Keratinocyte (primary cell): ENCODE measurements at regions not wholly inside any gene's neighbourhood (a gene's known extent, or its start where the extent isn't known, plus 50 kb on each side); places are given as distances from the start of the nearest gene placed in this dataset.

Experiments used
- CTCF ChIP-seq, 3 experiments: IDR thresholded peaks in 1 of 3; conservative IDR thresholded peaks in 1 of 3; optimal IDR thresholded peaks in 1 of 3; 2 replicates in 2 of 3; 3 replicates in 1 of 3; pipeline versions ENCODE3 to v1.5.1; 2011; ENCODE audit warnings: low read length in 3 of 3, mild to moderate bottlenecking in 3 of 3, moderate library complexity in 2 of 3, control low read depth in 1 of 3, inconsistent platforms in 1 of 3; ENCODE audit not compliant: insufficient read depth in 2 of 3; ENCODE audit errors: extremely low read depth in 1 of 3
- EZH2 ChIP-seq: IDR thresholded peaks from one replicate; pipeline ENCODE4 v1.6.1; 2012; ENCODE audit warnings: inconsistent platforms, mild to moderate bottlenecking, low read length, moderate library complexity

GRCh38 chr13:34028496-34029442 is 210.8 kb downstream of the RFC3 start:
- no peak for TF ChIP-seq CTCF (optimal IDR thresholded peaks at IDR 0.05 in 1 of 3, IDR thresholded peaks at IDR 0.05 in 1 of 3, conservative IDR thresholded peaks at IDR 0.05 in 1 of 3; ENCODE audit: extremely low read depth in 1 of 3, insufficient read depth in 2 of 3, low read length in 3 of 3)
- TF ChIP-seq EZH2 = no peak
